GM18873 (cell line): ENCODE measurements at regions not wholly inside any gene's neighbourhood (a gene's known extent, or its start where the extent isn't known, plus 50 kb on each side); places are given as distances from the start of the nearest gene placed in this dataset.

Experiments used
- ATAC-seq: cut with Tn5 transposase; IDR thresholded peaks from one replicate; pipeline ENCODE4 v1.9.1; 2021; ENCODE audit warnings: mild to moderate bottlenecking, moderate library complexity, moderate number of reproducible peaks; ENCODE audit not compliant: unreplicated experiment, low FRiP score

DNA sequence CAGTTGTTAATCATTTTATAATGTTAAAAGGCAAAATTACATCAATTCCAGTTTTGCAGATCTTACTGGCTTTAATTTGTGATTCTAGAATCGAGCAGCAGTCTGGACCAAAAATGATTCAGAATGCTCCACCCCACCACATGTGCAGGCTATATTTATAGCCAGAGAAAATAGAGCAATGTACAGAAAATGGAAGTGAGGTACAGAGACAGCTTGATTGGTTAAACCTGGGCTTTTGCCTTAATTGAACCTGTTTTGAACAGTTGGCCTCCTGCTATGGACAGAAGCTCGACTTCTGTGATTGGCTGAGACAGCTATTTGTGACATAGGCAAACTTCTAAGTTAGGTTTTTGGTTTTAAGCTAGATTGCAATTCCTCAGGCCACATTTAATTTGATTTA, 607.4 kb upstream of the MIR17HG start:
- no peak for ATAC-seq

DNA sequence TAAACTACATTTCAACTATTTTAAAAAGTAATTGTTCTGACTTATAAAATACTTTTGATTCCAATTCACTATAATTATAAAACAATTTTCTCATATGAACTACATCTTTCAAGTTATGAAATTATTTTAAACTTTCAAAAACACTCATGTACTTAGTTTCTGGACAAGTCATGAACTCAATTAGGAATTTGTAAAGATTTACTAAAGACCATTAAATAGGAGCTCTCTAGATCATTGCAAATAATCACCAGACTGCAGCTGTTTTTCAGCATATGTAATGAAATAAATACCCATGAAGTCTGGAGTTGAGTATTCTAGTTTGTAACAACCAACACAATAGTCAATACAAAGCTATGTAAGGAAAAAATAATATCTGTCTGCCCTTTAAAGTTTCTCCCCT, 605.1 kb upstream of the MIR17HG start:
- no peak for ATAC-seq

DNA sequence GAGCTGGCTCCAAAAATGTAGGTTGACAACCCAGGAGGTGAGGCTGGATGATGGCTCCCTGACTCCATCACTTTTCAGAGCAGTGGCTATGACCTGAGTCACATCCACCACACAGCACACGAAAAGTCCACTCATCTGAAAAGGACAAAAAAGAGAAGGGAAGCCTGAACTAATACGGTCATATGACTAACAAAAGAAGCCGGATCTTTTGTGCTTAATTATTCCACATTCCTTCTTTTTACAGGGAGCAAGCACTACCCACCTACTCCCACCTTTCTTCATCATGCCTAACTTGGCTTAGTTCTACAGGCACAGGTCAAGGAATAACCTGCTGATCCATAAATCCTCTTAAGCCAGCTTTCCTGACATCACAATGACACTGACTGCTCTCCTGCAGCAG, 601.3 kb upstream of the MIR17HG start:
- ATAC-seq = no peak

DNA sequence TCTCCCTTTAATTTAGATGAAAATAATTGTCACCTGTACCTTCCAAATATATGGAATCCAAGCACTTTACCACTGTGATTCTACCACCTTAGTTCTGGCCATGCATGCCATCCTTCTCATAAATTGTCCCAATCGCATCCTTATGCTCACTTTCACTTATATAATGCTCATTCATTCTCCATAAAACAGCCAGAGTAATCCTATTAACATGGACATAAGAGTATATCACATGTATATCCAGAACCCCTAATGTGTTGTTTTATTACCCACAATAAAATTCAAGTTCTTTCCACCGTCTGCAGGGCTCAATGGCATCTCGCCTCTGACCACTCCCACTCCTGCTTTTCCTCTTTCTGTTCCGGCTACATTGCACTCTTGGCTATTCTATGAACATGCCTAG, 597.5 kb upstream of the MIR17HG start:
- no peak for ATAC-seq

DNA sequence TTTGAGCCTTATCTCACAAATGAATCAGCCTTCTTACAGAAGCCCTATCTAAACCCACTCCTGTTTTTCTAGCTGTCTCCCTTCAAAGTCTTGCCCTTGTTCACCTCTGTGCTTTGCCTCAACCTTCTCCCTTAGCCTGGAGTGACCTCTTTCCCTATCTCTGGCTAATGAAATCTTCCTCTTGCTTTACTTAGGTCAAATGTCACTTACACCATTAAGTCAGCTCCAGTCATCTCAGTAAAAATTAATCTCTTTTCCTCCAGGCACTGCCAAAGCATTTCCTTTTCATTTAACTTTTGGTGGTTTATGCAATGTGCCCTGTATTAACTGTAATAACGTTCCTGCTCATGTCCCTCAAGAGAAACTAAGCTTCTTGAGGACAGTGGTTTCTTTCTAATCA, 596.5 kb upstream of the MIR17HG start:
- no peak for ATAC-seq

DNA sequence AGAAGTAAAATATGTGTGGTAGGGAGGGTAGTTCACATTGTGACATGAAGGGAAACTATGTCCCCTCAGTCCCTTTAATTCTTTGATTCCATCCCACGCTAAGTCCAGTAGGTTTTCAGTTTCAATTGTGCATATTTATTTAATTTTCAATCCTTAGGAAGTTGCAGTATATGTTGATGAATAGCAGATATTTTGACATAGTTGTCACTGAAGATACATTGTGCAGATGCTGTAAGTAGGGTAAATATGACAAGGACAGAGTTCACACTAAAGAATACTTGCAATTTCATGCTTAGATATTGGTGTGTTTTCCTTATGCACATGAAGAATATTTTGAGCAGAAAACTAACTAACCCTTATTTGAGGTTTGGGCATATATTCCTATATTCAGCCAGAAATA, 595.4 kb upstream of the MIR17HG start:
- ATAC-seq = no peak

DNA sequence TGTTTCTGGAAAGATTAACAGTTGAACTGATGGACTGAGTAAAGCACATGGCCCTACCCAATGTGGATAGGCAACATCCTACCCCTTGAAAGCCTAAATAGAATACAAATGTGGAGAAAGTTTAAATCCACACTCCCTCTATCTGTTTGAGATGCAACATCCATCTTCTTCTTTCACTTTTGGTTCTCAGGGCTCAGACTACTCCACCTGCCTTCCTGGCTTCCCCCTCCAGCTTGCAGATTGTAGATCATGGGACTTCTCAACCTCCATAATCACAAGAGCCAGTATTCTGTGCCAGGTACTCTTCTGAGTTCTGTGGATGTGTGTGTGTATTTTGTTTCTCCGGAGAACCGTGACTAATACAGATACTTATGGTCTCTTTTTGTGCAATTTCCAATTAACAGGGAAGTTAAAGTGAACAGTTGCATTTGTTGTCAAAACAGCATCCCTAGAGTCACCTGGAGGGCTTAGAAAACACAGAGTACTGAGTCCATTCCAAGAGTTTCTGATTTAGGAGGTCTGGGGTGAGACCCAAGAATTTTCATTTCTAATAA, 590.3 kb upstream of the MIR17HG start:
- ATAC-seq = no peak

DNA sequence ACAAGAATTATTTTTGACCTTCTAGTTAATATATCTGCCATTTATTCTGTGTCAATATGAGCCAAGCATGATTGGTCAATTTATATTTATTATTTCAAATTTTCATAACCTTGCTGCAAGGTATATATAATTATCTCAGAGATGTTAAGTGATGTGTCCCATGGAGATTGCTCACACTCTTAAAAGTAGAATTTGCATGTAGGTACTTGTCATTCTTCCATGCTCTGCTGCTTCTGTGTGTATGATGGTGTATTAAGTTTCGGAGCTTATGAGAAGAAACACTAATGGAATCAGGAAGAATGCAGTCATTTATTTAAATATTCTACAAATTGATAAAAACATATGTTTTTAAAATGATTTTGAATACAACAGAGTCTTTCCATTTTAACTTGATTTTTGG, 586.8 kb upstream of the MIR17HG start:
- no peak for ATAC-seq

DNA sequence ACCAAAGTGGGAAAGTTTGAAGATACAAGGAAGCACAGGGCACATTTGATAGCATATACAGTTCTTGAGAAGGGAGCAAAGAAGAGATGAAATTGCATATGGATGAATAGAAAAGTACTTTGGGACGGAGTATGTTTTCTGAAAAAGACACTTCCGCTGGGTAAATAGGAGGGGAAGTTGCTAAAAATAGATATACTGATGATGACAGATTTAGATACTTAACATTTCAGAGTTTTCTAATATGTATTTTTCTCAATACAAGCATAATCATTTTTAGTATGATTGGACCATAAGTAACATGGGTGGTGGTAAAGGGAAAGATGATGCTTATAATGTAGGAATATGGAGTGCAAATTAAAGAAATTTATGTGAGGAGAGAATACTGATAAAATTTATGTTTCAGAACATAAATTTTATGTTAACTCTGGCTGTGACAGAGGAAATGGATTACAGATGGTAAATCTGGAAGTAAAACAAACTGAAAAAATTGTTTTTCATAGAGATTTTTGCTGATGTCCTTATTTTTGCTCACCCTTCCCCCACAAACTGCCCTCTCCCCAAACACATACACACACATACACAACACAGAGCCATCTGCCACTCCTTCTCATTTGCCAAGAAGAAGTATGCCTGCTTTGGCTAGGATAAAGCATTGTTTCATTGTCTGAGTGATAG, 583.9 kb upstream of the MIR17HG start:
- ATAC-seq = no peak

DNA sequence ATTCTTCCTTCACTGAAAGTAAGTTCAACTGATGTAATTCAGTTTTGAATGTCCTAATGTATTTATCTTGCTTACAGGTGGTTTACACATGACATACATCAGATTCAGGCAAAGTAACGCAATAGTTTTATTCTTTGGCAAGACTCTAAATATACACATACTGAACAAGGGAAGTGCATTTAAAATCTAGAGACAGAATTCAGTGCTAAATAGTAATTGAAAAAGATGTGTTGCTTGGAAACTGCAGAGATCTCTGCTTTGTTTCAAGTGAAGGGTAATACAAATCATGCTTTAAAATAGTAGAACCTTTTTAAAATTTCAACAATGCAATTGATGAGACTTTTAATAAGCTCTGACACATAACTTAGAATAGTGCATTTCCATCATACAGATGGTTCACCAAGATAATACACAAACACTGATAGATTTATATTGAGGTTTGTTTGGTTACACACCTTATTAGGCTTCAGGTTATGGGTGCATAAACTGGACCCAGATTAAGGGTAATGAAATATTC, 581.0 kb upstream of the MIR17HG start:
- no peak for ATAC-seq

DNA sequence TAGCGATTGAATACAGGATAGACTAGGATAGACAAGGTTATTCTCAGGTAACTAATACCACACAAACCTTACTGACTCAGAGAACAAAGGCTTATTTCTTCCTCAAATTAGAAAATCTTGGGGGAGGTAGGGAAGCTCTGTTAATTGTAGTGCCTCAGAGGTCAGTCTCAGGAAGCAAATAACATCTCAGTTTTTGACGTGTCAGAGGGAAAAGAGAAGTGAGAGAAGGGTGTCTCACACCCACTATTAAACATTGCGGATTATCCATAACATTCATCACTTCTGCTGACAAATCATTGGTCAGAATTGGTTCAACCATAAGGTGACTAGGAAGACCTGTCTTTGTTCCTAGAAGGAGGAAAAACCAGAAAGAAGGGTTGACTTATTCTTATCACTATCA, 579.4 kb upstream of the MIR17HG start:
- ATAC-seq = no peak

DNA sequence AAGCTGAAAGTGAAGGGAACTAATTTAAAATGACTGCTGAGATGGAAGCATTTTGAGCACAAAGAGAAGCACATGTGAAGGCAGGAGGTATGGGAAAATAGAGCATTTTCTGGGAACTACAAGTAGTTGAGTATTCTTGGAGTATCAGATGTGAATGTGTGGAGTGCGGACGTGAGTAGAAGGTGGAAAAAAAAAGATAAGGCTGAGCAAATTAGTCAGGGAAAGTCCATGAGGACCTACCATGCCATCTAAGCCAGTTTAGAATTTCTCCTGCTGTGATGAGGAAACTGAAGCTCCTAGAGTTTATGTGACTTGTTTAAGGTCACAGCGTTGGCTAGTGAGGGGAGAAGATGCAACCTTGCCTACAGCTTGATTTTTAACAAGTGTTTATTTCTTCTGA, 578.1 kb upstream of the MIR17HG start:
- ATAC-seq = no peak

DNA sequence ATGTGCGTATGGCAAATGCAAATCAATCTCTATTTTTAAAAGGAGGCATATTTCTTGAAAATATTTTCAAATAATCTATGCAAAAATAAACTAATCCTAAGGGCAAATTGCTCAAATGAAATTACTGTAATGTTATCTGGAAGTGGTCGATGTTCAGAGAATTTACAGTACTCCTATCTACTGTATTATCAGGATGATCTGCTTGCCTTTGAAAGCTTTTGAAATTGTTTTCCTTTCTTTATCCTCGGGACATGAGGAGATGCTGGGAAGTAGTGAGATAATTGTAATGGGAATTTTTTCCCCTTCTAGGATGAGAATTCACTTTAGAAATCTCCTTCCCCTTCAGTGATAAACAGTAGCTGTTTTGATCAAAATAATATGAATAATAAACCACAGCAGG, 577.2 kb upstream of the MIR17HG start:
- no peak for ATAC-seq

DNA sequence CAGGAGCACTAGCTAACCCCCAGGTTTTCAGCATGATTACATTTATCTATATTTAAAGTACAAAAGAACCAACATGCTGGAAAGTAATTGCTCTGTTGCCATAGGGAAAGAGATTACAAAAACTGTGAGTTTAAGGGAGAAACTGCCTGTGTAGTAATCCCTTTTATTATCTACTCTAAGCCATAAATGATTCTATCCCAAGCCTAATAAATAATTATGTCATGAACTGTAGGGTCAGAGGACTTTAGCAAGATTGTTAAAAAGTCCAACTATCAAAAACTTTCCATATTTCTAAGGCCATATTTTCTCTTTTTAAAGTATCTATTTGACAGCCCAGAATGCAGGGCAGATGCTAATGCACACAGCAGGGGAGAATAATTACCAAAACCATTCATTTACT, 573.8 kb upstream of the MIR17HG start:
- ATAC-seq = no peak

DNA sequence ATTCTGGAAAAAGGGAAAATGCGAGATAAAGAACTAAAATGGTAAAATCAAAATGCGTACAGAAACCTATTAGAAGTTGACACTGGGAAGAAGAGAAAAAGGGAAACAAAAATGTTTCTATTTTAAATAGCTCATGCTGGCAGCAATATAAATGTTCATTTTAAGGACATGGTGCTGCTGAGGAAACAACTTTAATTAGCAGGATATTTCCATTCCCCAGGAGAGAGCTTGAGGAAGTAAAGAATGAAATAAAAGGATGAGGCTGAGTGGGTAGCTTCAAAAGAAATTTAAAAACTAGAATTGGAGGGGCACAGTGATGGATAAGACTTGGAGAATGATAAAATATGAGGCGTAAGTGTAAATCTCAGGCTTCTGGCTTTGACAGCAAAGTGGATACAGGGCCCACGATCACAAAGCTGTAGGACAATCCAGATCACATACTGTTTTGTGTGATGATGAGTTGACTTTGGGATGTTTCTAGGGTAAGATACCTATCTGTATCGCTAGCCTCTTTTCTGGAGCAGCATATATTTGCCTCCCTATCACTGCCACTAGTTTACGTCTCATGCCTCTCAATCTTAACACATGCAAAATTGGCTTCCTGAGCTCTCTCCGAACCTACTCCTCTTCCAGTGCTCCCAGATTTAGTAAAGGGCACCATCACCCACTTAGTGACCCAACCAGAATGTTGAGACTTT, 571.3 kb upstream of the MIR17HG start:
- no peak for ATAC-seq

DNA sequence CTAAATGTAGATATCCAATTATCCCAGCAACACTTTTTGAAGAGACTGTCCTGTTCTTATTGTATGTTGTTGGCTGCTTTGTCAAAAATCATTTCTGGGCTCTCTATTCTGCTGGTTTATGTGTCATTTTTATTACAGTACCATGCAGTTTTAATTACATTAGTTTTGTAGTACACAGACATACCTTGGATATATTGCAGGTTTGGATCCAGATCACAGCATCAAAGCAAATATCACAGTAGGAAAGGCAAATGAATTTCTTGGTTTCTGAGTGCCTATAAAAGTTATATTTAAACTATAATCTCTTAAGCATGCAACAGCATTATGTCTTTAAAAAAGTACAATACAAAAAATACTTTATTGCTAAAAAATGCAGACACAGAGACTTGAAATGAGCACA, 564.2 kb upstream of the MIR17HG start:
- ATAC-seq = no peak

DNA sequence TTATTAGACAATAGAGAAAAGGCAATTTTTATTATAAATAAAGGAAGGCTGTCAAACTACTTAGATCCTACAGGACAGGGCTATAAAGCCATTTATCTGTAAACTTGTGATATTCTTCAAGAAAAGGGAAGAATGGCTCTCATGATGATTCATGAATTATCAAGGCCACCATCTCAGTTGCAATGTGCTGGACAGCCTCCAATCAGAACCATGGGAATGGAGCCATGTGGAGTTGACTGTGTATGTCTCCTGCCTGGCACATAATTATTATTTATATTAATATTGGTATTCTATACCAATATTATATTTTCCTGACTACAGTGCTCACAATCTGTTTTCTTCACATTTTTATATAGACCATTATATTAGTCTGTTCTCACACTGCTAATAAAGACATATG, 560.5 kb upstream of the MIR17HG start:
- ATAC-seq = no peak

DNA sequence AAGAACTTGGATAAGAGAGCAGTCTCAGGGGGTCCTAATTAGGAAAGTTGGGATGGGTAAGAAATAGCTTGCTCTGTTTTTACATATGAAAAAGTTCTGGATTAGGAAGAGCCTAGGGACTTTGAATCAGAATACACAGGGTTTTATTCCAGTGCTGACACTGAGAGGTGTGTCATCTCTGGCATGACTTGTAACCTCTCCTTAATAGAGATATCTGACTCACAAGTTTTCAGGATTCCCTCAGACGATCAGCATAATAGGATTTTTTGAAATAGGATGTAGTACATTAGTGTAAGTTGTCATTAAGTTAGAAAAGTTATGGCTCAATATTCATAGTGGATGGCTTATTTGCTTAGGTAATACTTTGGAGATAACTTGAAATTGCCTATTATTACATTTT, 555.2 kb upstream of the MIR17HG start:
- ATAC-seq = no peak

DNA sequence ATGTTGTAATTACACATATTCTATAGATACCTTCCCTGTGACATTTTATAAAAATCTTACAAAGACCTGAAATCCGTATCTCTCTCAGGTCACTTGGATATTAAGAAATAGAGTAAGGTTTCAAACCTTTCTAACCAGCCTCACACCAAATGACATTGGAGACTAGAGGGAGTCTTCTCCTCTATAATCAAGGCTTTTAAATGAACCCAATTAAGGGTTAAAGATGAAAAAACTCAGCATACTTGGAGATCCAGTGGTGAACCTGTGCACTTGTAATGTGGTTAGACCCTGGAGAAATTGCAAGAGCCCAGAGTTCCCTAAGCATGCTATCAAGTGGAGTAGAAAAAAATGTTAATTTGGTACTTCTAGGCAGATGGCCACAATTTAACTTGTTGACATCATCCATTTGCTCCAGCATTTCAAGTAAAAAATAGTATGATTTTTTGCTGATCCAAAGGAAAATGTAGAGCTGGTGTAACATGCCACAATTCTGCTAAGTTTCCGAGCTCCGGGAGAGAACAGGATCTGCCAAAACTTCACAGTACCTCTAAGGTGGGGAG, 554.1 kb upstream of the MIR17HG start:
- ATAC-seq = no peak

DNA sequence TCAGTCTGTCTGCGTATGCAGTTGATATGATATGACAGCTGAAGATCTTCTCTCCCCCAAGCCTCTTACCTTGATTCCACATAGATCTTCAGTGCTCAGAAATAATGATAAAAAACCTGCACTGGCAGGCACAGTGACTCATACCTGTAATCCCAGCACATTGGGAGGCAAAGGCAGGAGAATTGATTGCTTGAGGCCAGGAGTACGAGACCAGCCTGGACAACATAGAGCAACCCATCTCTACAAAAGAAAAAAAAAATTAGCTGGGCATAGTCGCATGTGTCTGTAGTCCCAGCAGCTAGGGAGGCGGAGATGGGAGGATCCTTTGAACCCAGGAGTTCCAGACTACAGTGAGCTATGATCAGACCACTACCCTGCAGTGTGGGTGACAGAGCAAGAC, 551.0 kb upstream of the MIR17HG start:
- no peak for ATAC-seq

DNA sequence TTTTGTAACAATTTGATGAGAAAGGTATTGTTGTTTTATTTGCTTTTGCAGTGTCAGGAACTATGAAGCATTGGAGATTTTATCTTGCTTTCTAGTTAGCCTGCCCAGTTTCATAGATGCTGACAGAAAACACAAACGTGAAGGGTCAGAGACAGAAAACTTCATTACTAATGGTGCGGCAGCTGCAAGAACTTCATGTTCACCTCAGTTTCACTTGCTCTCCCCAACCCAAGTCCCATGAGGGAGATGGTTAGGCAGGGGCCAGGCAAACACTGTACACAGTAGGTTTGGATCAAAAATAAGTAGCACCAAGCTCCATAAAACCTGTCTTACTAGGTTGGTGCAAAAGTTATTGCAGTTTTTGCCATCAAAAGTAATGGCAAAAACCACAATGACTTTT, 550.2 kb upstream of the MIR17HG start:
- no peak for ATAC-seq

DNA sequence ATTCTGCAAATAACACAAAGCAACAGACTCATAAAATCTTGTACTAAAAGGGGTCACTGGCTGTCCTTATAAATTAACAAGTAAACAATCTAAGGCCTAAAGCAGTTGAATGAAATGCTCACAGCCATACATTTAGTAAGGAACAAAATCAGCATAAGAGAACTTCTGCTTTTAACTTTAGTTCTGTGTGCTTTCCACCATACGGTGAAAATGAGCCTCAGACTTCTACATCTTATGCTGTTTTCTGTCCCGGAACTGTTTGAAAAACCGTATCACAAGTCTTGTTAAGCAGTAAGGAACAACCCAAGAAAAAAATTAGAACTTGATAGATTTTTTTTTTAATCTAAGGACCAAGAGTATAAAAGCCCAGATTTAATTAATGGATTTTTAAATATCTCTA, 549.1 kb upstream of the MIR17HG start:
- ATAC-seq = no peak
